SHP77 treated with DMSO at 0.1 percent for 48 hours (cell line): ENCODE measurements at regions not wholly inside any gene's neighbourhood (a gene's known extent, or its start where the extent isn't known, plus 50 kb on each side); places are given as distances from the start of the nearest gene placed in this dataset.

ENCODE experiments used
- DNase-seq: peaks from one replicate; lab custom pipeline; 2025; lab: John Stamatoyannopoulos, UW

GRCh38 chr18:29664278-29665036 lies 1378.1 kb downstream of the DSC3 start:
- DNase-seq: no peak

DNA sequence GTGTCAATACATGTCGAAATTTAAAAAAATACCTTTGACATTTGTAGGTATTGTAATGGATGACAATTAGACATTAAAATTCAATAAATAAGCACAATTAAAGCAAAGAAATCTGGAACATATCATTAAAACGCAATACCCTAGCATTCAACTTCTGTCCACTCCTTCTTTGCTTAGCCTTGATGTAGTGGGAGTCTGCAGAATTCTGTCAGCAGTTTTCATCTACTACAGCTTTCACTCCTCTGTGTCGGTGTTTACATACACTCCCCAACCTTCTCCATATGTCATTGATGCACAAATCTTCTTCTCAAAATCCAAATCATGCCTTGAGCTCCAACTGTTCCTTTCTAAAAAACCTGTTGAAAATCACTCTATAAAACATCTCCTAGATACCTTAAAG lies 1380.6 kb downstream of the DSC3 start:
- no peak for DNase-seq

GRCh38 chr18:29660777-29661176 lies 1381.8 kb downstream of the DSC3 start:
- DNase-seq: no peak

- no peak for DNase-seq
These were observed 1388.8 kb downstream of the DSC3 start for GRCh38 chr18:29653671-29654215.

DNA sequence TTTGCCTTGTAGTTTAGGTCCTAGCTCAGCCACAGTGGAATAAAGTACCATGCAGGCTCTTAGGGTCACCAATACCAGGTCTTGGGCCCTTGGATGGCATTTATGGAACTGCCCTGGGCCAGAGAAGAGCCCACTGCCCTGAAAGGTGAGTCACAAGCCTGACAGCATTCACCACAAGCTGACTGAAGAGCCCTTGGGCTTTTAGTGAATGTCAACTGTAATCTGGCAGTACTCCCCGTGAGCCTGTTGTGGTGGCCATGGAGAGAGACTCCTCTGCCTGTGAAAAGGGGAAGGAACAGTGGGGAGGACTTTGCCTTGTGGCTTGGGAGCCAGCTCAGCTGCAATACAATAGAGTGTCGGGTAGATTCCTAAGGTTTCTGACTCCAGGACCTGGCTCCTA lies 1389.7 kb downstream of the DSC3 start:
- DNase-seq: no peak

- DNase-seq: no peak
These were observed 1391.3 kb downstream of the DSC3 start for GRCh38 chr18:29651122-29651680.

DNA sequence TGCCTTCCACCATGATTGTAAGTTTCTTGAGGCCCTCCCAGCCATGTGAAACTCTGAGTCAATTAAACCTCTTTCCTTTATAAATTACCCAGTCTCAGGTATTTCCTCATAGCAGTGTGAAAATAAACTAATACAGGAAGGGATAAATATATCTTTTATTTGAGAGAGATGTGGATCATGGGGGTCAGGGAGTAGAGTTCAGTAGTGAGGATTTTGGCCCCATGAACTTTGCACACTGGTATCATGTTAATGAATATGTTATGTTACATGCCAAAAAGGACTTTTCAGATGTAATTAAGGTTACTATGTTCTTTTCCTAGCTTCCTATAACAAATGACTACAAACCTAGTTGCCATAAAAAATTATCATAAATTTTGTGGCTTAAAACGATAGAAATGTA lies 1393.7 kb downstream of the DSC3 start:
- DNase-seq: no peak

GRCh38 chr18:29647700-29648099 lies 1394.8 kb downstream of the DSC3 start:
- no peak for DNase-seq

- no peak for DNase-seq
These were observed 1398.3 kb downstream of the DSC3 start for GRCh38 chr18:29644276-29644675.

- DNase-seq: no peak
These were observed 1413.0 kb downstream of the DSC3 start for GRCh38 chr18:29629493-29630036.

DNA sequence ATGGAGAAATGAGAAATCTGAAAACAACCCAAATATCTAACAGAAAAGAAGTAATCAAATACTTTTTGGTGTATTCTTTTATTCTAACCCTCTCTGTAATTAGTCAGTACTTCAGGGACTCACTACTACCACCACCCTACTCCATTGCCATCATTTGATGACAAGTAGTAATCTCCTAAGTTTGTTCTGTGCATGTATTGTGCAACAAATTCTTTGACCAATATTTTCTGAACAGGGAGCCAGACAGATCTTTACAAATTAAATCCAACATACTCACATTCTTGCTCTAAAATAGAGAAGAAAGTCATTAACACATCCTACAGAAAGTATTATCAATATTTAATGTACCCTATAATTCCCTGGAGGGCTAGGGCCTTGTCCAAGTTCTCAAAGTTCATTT lies 1416.4 kb downstream of the DSC3 start:
- DNase-seq: no peak

DNA sequence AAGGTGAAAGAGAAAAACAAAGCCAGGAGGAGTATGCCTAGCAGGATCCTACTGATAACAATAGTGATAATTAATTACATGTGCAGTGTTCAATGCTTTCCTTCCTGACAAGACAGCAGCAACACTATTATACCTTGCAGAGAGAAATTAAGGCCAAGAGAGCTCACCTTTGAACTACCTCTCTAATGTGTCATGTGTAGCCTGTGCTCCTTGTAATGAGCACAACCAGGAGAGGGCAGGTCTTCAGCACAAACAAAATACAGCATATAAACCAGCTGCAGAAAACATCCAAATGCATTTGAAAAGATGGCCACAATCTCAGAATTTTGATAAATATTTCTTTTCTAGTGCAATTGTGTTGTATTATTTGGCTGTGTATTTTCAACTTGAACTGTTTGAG lies 1425.7 kb downstream of the DSC3 start:
- DNase-seq: no peak

- no peak for DNase-seq
These were observed 1432.1 kb upstream of the CDH2 start for GRCh38 chr18:29608982-29609381.

- DNase-seq: no peak
These were observed 1428.4 kb upstream of the CDH2 start for GRCh38 chr18:29605365-29605764.

DNA sequence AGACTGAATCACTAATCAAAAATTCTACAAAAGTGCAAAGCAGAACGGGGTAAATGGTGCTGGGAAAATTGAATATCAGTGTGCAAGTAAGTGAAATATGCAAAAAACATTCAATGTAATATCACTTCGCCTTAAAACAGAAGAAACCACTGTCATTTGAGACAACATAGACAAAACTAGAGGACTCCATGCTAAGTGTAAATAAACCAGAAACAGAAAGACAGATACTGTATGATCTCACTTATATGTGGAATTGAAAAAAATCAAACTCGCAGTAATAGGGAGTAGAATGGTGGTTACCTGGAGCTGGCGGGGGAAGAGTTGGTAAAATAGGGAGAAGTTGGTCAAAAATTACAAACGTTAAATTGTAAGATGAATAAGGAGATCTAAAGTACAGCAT lies 1420.0 kb upstream of the CDH2 start:
- no peak for DNase-seq

- DNase-seq: no peak
These were observed 1417.6 kb upstream of the CDH2 start for GRCh38 chr18:29594493-29594892.

- DNase-seq: no peak
These were observed 1411.6 kb upstream of the CDH2 start for GRCh38 chr18:29588446-29589100.

- DNase-seq: no peak
These were observed 1409.3 kb upstream of the CDH2 start for GRCh38 chr18:29586210-29586609.

GRCh38 chr18:29560270-29560669 lies 1383.3 kb upstream of the CDH2 start:
- DNase-seq: no peak

DNA sequence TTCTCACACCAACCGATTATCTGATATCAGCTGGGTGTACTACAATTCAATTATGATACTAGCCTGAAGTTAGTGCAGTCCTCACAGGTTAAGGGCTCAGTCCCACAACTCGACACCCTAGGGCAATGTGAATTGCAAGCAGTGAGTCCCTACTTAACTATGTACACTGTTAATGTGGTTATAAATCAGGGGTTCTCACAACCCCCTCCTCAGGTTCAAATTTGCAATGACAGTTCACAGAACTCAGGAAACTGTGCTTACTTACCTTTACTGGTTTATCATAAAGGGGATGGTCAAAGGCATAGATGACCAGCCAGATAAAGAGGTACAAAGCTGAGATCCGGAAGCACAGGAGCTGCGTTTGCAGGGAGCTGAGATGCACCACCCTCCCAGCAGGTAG lies 1379.1 kb upstream of the CDH2 start:
- DNase-seq: no peak

- DNase-seq: no peak
These were observed 1372.8 kb upstream of the CDH2 start for GRCh38 chr18:29549759-29550158.

DNA sequence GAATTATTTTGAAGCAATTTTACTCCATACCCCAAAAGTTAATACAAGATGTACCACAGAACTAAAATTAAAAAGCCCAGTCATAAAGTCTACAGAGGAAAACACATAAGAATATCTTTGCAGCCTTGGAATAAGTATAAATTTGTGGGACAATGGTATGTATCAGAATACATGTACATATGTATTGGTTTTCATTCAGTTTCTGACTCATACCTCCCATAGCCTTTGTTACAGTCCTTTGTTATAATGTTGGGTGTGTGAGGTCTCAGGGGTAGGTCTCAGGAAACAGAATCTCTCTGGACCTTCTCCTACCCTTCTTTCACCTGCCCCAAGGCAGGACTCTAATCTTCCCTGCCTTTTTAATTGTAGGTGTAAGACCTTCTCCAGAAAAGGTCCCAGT lies 1370.7 kb upstream of the CDH2 start:
- no peak for DNase-seq

GRCh38 chr18:29540548-29540947 lies 1363.6 kb upstream of the CDH2 start:
- DNase-seq: no peak
